GM19438 (cell line): ENCODE measurements at regions not wholly inside any gene's neighbourhood (a gene's known extent, or its start where the extent isn't known, plus 50 kb on each side); places are given as distances from the start of the nearest gene placed in this dataset.

ENCODE experiments used
- ATAC-seq: cut with Tn5 transposase; IDR thresholded peaks from one replicate; pipeline ENCODE4 v1.9.1; 2021; ENCODE audit warnings: low read depth; ENCODE audit not compliant: unreplicated experiment

DNA sequence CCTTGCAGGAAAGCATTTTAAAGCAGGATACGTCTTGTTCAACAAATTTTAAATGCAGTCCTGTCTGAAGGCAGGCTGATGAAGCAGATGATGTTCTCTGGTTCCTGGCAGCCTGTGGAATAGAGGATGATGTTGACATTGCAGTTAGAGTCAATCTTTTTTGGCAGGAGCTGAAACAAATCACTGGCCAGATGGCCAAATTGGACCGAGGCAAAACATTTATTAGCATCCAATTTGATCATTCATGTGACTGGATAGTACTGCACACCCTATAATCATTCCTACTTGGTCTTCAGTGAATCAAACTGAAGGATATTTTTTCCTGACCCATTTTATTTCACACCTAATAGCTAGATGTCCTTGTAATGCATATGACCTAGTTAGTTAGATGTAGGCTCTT lies 172.2 kb upstream of the SLC10A2 start:
- ATAC-seq: no peak

DNA sequence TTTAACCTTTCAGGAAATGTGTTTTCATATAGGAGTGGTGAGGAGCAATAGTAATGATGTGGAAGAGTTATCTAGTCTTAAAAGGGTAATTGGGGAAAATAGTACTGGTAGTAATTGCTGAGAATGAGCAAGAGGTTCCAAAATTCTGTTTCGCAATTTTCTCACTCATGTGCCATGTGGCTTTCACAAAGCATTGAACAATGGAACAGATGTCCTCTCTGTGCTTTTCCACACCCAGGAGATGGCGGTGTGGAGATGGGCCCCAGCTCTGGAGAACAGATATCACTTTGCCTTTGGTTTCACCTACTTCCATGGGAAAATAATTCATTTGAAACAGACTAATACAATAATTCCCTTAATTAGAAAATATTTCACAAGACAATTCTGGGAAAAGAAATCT lies 170.0 kb upstream of the SLC10A2 start:
- no peak for ATAC-seq

DNA sequence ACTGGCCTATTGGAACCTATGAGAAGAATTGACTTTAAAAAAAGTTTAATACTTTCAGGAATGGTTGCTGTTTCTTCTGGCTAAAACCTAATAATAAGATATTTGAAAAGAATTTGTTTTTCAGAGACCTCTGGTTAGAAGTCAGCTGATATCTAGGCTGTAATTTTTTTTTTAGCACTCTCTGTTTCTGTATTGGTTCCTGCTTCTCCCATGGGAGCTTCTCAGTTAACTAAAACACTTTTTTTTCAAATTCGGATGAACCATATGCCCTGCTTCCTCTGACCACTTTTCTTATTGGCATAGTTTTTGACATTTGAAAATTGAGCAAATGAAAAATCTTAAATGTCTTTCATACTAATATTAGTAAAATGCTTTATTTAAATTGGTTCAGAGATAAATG lies 163.5 kb upstream of the SLC10A2 start:
- ATAC-seq: no peak

DNA sequence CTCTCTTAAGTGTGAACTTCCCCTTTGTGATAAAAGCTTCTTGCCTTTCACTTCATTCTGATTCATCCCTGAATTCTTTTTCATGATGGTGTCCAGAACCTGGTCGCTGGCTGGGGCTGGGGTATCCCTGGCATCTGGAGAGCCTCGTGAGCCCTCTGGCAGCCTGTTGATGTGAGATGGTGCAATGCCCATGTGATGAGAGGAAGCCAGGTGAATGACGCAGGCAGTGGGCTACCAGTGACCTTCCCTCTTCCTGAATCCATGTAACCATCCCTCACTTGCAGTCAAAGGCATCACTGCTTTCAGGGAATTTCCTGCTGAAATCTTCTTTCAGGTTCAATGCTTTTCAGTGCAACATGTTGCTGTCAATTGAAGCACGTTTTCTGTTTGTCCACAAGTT lies 158.6 kb upstream of the SLC10A2 start:
- ATAC-seq: no peak

DNA sequence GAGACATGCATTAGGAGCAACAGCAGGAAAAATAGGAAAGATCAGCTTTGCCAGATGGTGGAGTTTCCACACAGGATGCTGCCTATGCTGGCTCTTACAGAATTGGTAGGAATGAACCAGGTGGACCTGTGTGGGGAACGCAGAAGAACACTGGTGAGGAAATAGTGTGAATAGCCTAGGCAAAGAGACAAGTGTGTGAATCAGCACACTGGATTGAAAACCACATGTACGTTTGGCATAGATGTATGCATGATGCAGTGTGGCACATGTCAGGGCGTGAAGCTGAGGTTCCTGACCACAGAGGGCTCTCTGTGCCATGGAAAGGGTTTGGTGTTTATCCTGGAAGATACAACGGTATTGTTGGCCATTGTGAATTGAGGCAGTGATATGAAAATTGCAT lies 156.5 kb upstream of the SLC10A2 start:
- no peak for ATAC-seq

DNA sequence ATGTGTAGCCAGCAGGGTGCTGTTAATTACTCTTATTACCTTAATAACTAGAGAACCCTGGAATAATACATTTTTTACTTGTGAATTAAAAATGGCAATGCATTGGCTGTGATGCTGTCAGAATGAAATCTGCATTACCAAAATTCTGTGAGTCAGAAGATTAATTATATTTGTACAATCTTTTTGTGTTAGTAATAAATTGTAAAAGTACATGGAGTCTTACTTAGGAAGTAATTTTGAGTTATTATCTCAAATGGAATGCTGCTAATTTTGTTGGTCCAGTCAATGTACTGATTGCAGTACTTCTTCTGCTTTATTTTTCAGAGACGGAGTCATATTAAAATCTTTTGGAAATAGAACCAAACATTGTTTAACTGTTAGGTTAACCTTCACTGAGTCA lies 152.0 kb upstream of the SLC10A2 start:
- no peak for ATAC-seq

DNA sequence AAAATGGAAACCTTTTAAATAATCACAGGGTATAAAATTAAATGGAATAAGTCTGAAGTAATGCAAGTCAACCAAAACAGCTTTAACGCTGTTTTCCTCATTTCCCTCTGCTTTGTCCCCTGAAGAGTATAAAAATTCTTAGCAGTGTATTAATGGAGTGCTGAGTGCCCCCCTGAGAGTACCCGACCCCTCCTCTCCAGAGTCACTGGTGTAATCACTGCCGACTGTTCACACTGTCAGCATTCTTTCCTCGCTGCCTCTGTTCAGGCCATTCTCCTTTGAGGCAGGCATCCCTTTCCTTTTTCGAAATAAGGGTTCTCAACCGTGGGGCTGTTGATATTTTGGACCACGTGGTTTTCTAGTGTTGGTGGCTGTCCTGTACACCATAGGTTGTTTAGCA lies 146.9 kb upstream of the SLC10A2 start:
- ATAC-seq: no peak

DNA sequence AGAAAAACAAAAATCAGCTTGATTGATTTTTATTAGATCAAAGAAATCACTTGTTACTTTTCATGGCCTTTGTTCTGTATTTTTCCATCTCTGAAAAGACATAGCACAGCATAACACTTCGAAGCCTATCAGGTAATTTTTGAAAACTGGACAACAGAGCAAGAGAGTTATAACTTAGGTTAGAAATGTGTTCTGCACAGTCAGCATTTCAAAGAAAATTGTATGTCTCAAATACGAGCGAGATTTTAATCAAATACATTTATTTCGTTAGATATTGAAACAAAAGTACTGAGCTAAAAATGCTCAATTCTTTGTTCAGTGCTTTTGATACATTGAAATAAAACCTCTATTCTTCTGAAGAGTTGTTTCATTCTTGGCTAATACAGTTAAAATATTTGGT lies 144.1 kb upstream of the SLC10A2 start:
- ATAC-seq: no peak

DNA sequence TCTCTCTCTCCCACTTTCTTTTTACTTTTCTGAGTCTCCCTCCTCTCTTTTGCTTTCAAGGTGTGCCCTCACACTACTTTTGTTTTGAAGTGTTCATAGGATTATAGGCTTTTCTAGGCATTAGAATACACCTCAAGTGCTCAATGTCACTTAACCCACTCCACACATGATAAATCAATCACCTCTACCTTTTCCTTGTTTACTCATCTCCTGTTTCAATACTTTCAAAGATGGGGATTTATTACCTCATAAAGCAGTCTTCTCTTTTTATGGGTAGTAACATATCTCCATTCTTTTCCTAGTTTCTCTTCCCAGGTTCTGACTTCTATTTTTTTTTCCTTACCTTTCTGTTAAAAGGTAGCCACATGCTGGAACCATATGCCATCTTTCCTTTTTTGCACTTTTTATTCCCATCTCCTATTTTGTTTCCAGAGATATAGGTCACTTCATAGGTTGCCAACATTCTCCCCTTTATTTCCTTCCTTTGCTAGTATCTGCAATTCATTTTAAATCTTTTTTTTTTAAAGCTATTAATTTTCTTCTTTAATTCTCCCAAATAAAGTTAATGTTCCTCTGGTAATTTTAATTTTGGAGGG lies 137.6 kb upstream of the SLC10A2 start:
- ATAC-seq: no peak

DNA sequence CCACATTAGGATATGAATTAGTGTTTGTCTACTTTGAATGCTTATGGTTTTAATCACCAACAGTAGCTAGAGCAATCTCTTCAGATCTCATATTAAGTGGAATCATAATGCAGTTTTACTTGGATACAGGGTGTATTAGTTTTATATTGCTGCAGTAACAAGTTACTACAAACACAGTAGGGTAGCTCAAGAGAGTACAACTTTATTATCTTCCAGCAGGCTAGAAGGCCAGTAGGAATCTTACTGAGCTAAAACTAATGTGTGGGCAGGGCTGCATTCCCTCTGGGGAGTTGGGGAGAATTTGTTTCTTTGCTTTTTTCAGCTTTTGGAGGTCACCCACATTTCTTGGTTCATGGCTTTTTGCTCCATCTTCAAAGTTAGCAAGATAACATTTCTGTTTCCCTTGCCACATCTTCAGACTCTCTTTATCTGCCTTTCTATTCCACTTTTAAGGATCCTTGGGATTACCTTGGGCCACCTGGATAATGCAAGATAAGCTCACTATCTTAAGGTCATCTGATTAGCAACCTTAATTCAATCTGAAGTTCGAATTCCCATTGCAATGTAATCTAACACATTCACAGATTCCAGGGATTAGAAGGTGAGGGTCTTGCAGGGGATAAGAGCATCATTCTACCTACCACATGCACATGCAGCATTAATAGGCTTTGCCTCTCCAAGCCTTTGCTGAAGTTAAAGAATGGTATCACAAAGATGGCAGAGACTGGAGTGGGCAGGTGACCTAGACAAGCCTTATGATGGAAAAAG lies 134.1 kb upstream of the SLC10A2 start:
- no peak for ATAC-seq

DNA sequence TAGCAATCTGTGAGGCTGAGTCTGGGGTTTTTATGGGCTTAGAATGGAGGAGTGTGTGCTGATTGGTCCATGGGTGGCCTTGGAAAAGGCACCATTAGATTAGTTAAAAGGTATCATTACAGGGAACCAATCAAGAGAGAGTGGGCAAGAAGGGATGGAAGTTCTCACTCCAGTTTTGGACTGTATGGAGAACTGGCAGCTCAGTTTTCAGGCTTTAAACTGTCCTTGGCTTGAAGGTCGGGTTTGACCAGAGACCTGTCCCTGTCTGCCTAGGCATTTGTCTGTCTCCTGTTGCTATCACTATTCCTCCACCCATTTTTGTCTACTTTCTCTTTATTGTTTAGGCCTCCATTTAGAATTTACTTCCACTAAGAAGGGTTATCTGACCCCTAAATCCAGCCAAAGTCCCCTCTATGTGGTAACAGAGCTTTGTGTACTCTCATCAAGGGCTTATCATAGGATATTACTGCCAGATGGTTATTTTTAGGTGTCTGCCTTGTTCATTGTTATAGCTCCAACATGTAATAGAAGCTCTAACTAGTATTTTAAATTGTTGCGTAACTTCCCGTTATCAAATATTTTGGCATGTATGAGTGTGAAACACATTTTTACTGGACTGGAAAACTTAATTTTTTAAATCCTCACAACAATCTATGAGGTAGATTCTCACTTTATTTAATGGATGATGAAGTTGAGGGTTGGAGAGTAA lies 133.3 kb upstream of the SLC10A2 start:
- no peak for ATAC-seq

DNA sequence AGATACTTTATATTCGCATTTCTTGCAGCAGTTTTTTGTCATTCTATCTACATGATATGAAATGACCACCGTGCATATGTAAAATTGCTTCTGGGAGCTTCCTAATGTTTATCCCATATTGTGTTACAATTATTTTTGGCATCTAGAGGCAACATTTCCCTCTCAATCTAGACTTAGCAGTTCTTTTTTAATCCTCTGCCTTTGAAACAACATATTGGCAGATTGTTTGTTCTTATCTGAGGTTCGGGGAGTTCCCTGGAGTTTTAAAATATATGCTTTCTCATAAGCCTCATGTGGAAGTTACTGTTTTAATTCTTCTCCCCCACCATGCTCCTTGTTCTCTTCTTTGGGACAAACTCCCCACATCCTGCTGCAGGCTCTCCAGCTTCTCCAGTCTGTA lies 130.1 kb upstream of the SLC10A2 start:
- no peak for ATAC-seq

DNA sequence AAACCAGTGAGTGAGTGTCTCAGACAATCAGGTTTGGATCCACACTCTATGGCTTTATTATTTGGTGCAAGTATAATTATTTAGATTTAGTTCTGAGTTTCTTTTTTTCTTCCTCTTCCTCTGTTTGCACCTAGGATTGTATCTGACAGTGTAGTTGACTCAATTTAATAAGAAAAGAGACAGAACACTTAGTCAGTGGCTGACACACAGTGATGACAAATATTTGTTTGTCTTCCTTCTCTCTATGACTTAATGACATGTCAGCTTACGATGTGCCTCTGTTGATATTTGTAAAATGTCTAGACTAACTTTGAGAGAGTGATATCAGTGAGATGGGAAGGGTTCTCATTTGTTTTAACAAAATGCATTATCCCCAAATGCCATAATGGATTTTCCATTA lies 129.5 kb upstream of the SLC10A2 start:
- ATAC-seq: no peak

DNA sequence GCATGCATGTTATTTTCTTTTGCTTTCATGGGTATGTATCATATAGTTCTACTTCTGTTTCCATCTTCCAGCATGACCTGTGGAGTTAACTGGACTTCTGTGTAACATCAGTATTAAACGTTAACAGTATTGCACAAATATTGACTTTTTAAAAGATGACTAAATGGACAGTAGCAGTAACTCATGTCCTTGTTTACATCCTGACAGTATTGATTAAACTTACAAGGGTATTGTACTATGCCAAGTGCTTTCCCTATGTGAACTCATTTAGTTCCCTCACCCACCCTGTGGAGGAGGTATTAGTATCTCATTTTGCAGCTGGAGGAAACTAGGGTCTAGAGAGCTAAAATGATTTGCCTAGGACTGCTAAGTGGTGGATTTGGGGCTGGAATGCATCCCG lies 128.7 kb upstream of the SLC10A2 start:
- ATAC-seq: no peak

DNA sequence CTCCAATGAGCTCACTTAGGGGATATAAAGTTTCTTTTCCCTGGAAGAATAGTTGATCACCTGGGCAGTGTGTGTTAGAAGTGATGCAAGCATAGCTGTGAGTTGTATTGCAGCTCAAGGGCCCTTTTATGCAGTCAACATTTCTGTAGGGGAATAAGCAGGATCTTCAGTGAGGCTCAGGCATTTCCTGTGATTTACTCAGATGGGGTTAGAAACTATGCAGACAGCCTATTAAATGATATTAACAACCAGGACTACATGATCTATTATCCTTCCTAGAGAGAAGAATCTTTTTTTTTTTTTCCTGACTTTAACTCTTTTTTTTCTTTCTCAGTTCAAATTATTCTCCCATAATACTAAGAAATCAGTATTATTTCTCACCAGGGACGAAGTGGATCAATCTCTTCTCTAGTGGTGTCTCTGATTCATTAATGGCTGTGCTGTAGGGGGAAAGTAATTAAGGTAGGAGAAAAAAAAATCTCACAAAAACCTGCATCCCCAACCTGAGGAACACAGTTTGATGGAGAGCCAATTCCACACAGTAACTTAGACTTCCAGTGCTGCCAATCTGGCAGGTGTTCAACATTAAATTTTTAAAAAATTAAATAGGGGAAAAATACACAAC lies 126.4 kb upstream of the SLC10A2 start:
- no peak for ATAC-seq

DNA sequence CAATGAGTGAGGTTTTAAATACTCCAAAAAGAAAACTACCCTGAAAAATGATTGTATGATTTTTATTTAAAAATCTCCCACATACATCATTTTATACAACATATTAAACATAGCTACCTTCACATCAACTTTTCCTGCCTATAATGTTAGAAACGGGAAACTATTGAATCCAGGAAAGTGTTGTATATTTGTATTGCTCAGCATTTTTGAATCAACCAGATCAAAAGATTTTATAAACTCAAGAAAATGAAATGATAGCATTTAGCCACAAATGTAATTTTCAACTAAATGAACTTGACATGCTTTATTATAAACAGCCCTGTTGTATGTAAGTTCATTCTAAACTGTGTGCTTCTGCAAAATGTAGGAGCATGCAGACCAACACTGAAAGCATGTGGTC lies 124.6 kb upstream of the SLC10A2 start:
- ATAC-seq: no peak

DNA sequence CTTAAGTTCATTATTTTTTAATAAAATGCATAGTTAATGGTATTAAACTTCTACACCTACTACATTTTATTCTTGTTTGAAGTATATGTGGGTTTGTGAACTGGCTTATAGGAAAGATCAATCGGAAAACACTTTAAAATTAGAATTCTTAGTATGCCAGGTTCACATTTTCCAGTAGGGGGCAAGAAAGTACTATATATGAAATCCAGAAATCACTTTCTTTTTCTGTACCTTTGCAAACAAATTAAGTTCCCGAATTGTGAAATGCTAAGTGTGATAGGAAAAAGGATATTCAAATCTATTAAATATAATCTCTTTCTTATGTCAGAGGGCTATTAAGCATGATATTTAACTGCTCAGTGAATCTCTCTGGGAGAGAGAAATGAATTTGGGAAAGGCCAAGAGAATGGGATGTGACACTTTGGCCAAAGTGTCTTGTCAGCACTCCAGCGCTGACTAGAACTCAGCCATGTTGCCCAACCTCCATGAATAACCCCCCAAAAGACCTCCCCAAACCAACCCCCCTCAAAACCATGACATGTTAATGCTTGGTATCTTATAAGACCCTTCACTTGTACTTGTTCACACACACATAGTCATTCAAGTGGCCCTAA lies 122.6 kb upstream of the SLC10A2 start:
- no peak for ATAC-seq

DNA sequence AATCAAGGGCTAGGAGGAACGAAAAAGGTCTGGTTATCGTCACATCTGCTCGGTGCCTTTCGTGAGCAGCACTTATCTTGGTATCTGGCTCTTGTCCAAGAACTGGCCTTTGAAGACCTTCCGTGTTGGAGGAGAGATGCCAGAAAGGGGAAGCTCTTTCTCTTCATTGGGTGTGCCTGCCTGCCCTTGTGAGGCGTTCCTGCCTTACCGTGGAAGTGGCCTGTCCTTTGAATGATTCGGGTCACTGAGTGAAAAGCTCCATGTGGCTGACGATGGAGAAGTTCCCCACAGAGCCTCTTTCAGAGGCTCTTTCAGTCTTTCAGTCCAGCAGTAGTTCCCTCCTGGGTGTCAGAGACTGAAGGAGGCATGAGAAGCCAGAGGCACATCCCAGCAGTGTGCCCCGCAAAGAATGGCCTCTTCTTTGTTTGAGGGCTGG lies 121.5 kb upstream of the SLC10A2 start:
- ATAC-seq: no peak

DNA sequence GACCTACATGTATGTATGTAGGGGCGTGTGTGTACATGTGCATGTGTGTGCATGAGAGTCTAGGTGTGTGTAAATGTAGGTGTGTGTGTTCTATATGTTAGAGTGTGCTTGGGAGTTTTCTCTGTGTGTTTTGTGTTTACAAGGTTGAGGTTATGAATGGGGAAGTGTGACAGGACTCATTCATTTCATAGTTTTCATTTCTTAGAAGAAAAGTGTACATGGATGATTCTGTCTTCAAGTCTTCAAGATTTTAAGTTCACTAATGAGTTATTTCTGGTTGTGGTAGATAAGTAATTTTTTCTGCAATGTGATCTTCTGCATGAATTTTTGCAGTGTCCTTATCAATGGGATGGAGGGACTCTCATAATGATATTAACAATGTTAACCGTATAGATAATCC lies 118.2 kb upstream of the SLC10A2 start:
- ATAC-seq: no peak

DNA sequence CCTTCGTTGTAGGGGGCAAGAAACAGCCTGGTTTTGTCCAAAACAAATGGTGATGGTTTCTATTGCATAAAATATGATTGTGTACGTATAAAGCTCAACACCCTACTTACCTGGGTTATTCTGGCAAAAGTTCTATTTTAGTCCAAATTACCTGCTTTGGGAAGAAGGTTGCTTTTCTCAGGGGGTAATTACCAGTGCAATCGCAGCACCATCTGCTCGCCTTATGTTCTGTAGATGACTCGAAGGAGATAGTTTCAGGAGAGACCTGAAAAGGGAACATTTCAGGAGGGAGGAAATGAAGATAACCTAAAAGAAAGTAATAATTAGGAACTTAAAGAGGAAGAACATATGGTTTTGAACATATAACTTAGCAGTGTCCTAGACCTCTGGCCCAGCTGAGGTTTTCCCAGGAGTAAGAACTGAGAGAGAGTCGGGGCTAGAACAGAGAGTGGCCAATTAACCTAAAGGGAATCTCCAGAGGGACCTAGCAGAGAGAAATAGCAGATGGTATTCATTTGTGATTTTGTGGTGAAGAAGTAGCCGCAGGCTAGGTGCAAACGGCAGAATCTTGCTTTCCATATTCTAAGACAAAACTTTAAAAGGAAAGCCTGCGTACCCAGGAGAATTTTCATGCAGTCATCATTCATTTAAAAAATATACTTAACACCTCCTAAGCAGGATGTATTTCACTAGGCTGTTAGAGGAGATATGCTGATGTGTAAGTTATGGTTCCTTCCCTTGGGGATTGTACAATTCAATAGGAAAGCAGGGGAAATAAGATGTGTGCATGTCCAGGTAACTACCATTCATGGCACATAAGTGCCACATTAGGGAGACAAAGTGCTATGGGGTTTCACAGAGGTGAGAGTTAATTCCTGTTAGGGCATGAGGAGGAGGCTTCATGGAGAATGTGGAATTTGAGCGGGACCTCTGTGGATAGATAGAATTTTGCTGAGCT lies 113.0 kb upstream of the SLC10A2 start:
- no peak for ATAC-seq
